GM12892 (cell line): ENCODE measurements at regions not wholly inside any gene's neighbourhood (a gene's known extent, or its start where the extent isn't known, plus 50 kb on each side); places are given as distances from the start of the nearest gene placed in this dataset.

Experiments
- POLR2A ChIP-seq: IDR thresholded peaks from 2 replicates; pipeline ENCODE4 v1.6.1; 2011; ENCODE audit warnings: low read depth, low read length, control low read depth
- POLR2AphosphoS5 ChIP-seq: IDR thresholded peaks from 2 replicates; pipeline ENCODE4 v1.6.1; 2011; ENCODE audit warnings: low read depth, low read length, control low read depth

GRCh38 chr6:9523462-9523861 is 891.4 kb downstream of the TFAP2A start:
- no peak for TF ChIP-seq POLR2AphosphoS5
- no peak for TF ChIP-seq POLR2A
